ENCODE measurements at regions not wholly inside any gene's neighbourhood (a gene's known extent, or its start where the extent isn't known, plus 50 kb on each side); places are given as distances from the start of the nearest gene placed in this dataset.
A peak's percentile ranks its signal among the peaks of the same experiment; 100 is the strongest.

- Histone ChIP-seq H3K4me1 (no peaks in the 10 kb centered on the region), H3K4me3 (no peak overlapping the region), H3K9me3 (peaks cover 0 to 9% (median 0%) of the 10 kb centered on the region in 11 donors), H3K27me3 (no peaks in the 10 kb centered on the region), H3K36me3 (no peaks in the 10 kb centered on the region), H3K27ac (no peak overlapping the region)
- ATAC-seq (no peak), DNase-seq (no peak)
- 42 to 50% methylated on average over 1 of the region's 1 CpG for WGBS, 2 donors
- peak in 3 of 9 donors; percentile 17 to 34 (median 26) for TF ChIP-seq CTCF (IDR thresholded peaks at IDR 0.05)
- intact Hi-C loops (cut with DNase I), result no loop called here
Observed at GRCh38 chr5:104412649-104413240, 850.2 kb upstream of the NUDT12 start.

- no peak for DNase-seq
- no peaks in the 10 kb centered on the region for H3K36me3 ChIP-seq
- peaks cover 0 to 47% (median 0%) of the 10 kb centered on the region in 11 donors for H3K9me3 ChIP-seq
- TF ChIP-seq CTCF (IDR thresholded peaks at IDR 0.05), result no peak
- WGBS, 2 donors, result 84 to 92% methylated on average over 3 of the region's 3 CpGs
- intact Hi-C loops (cut with DNase I), result no loop called here
- H3K27me3 ChIP-seq, result no peaks in the 10 kb centered on the region
- no peaks in the 10 kb centered on the region for H3K4me1 ChIP-seq
- H3K27ac ChIP-seq, result no peak overlapping the region
- H3K4me3 ChIP-seq, result no peak overlapping the region
- no peak for ATAC-seq
Observed at GRCh38 chr5:104400941-104401340, 838.4 kb upstream of the NUDT12 start.

- no peak for TF ChIP-seq CTCF (IDR thresholded peaks at IDR 0.05)
- H3K4me3 ChIP-seq, result no peak overlapping the region
- H3K4me1 ChIP-seq, result no peaks in the 10 kb centered on the region
- peaks cover 0 to 10% (median 0%) of the 10 kb centered on the region in 11 donors for H3K9me3 ChIP-seq
- ATAC-seq (no peak), DNase-seq (no peak)
- no peaks in the 10 kb centered on the region for H3K36me3 ChIP-seq
- 61 to 64% methylated on average over 3 of the region's 3 CpGs for WGBS, 2 donors
- intact Hi-C loops (cut with DNase I), result no loop called here
- no peak overlapping the region for H3K27ac ChIP-seq
- H3K27me3 ChIP-seq, result no peaks in the 10 kb centered on the region
Observed at GRCh38 chr5:104385906-104386305, 823.3 kb upstream of the NUDT12 start.

GRCh38 chr5:104375345-104375744 is 812.8 kb upstream of the NUDT12 start:
- peaks cover 0 to 8% (median 0%) of the 10 kb centered on the region in 11 donors for H3K9me3 ChIP-seq
- no peaks in the 10 kb centered on the region for H3K4me1 ChIP-seq
- ATAC-seq (no peak), DNase-seq (no peak)
- no peak overlapping the region for H3K27ac ChIP-seq
- no peaks in the 10 kb centered on the region for H3K36me3 ChIP-seq
- no peak overlapping the region for H3K4me3 ChIP-seq
- H3K27me3 ChIP-seq, result no peaks in the 10 kb centered on the region
- TF ChIP-seq CTCF (IDR thresholded peaks at IDR 0.05), result no peak
- 19 to 23% methylated on average over 1 of the region's 1 CpG for WGBS, 2 donors
- intact Hi-C loops (cut with DNase I), result no loop called here
